ENCODE measurements at regions not wholly inside any gene's neighbourhood (a gene's known extent, or its start where the extent isn't known, plus 50 kb on each side); places are given as distances from the start of the nearest gene placed in this dataset.
"Not testable (repeated sequence)": the region's sequence is repeated elsewhere in the genome, so short reads cannot be mapped to it uniquely, and the experiment has no call there.

GRCh38 chr20:55934146-55934545, 71.2 kb downstream of the CBLN4 start:
- Histone ChIP-seq H3K27me3 (replicated peaks in 1 of 2; ENCODE audit: control insufficient read depth in 2 of 2, insufficient read depth in 2 of 2, low read length in 1 of 2) (no peaks in the 10 kb centered on the region), H3K36me3 (ENCODE audit: control insufficient read depth in 2 of 2, insufficient read depth in 2 of 2, low read length in 1 of 2) (no peaks in the 10 kb centered on the region), H3K9me3 (replicated peaks; ENCODE audit: control insufficient read depth, insufficient read depth, low read length) (no peaks in the 10 kb centered on the region), H3K79me2 (ENCODE audit: control insufficient read depth, insufficient read depth, low read length) (no peaks in the 10 kb centered on the region), H3K9ac (ENCODE audit: control insufficient read depth, insufficient read depth, low read length) (no peak overlapping the region), H3K27ac (ENCODE audit: control insufficient read depth, insufficient read depth) (no peak overlapping the region), H2AFZ (ENCODE audit: control insufficient read depth, low read depth, low read length) (no peak overlapping the region), H3K4me1 (ENCODE audit: control insufficient read depth, insufficient read depth, low read length) (no peaks in the 10 kb centered on the region), H3K4me2 (ENCODE audit: control insufficient read depth, insufficient read depth) (no peak overlapping the region), H3K4me3 (no peak overlapping the region), H4K20me1 (ENCODE audit: control insufficient read depth, insufficient read depth) (no peaks in the 10 kb centered on the region)
- ChIA-PET POLR2A (no interaction called here), CTCF (no interaction called here), SMC1A (ENCODE audit: uncharacterized antibody, unreplicated experiment) (no interaction called here), RAD21 (ENCODE audit: unreplicated experiment) (no interaction called here)
- intact Hi-C loops (cut with micrococcal nuclease; ENCODE audit: unreplicated experiment) (no loop called here), in situ Hi-C loops (cut with MboI) (no loop called here)
- BruUV-seq (replicated peaks): no TSS peak
- FAIRE-seq: no peak
- 40% methylated on average over 2 of the region's 2 CpGs for WGBS (ENCODE audit: insufficient coverage, insufficient replicate concordance, low lambda C conversion rate, missing lambda C conversion rate)
- TF ChIP-seq JUNB (IDR thresholded peaks at IDR 0.05) (no peak), RELB (IDR thresholded peaks at IDR 0.05; ENCODE audit: low read depth) (no peak)
- TF ChIP-seq, protein P1, sequence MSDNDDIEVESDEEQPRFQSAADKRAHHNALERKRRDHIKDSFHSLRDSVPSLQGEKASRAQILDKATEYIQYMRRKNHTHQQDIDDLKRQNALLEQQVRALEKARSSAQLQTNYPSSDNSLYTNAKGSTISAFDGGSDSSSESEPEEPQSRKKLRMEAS (IDR thresholded peaks at IDR 0.05; ENCODE audit: low read depth, low read length): no peak
- DNase-seq (ENCODE audit: low read depth, low spot score): no peak
- no peak for ATAC-seq

GRCh38 chr20:55930876-55931275, 74.4 kb downstream of the CBLN4 start:
- BruUV-seq (replicated peaks); H3K4me2 ChIP-seq (ENCODE audit: control insufficient read depth, insufficient read depth); H4K20me1 ChIP-seq (ENCODE audit: control insufficient read depth, insufficient read depth); H3K9ac ChIP-seq (ENCODE audit: control insufficient read depth, insufficient read depth, low read length); RAD21 ChIA-PET (ENCODE audit: unreplicated experiment); POLR2A ChIA-PET; FAIRE-seq; H3K36me3 ChIP-seq (ENCODE audit: control insufficient read depth in 2 of 2, insufficient read depth in 2 of 2, low read length in 1 of 2); H3K9me3 ChIP-seq (replicated peaks; ENCODE audit: control insufficient read depth, insufficient read depth, low read length); DNase-seq (ENCODE audit: low read depth, low spot score); H3K4me3 ChIP-seq; intact Hi-C loops (cut with micrococcal nuclease; ENCODE audit: unreplicated experiment); ATAC-seq; H3K27ac ChIP-seq (ENCODE audit: control insufficient read depth, insufficient read depth); SMC1A ChIA-PET (ENCODE audit: uncharacterized antibody, unreplicated experiment); H2AFZ ChIP-seq (ENCODE audit: control insufficient read depth, low read depth, low read length); H3K27me3 ChIP-seq (replicated peaks in 1 of 2; ENCODE audit: control insufficient read depth in 2 of 2, insufficient read depth in 2 of 2, low read length in 1 of 2); H3K4me1 ChIP-seq (ENCODE audit: control insufficient read depth, insufficient read depth, low read length); H3K79me2 ChIP-seq (ENCODE audit: control insufficient read depth, insufficient read depth, low read length); in situ Hi-C loops (cut with MboI): not testable (repeated sequence)
- CTCF ChIA-PET: interaction anchor here (0.6 kb wide), 1 partner anchor 63 kb away, joined by 3 read pairs; no protein-coding TSS in a partner anchor
- WGBS (ENCODE audit: insufficient coverage, insufficient replicate concordance, low lambda C conversion rate, missing lambda C conversion rate): 13% methylated on average over 2 of the region's 2 CpGs

All from GM12878 (cell line).